ENCODE measurements at regions not wholly inside any gene's neighbourhood (a gene's known extent, or its start where the extent isn't known, plus 50 kb on each side); places are given as distances from the start of the nearest gene placed in this dataset.

DNA sequence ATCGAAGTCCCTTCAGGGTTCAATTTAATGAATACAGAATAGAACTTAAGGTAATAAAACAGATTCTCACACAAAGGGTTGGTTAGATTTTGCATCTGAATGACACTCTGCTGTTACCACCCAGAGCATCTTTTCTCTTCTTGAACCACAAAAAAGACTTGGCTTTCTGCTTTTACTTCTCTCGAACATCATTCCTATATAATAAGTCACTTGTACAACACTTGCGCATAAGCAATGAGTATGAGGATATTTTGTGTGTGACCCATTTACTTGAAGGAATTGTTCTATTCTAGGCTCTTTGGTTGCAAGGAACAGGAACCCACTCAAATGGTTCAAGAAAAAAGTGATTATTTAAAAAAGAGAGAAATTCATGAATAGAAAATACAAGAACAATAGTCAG lies 126.2 kb downstream of the NUP35 start:
- Histone ChIP-seq H3K27me3 (no peaks in the 10 kb centered on the region), H3K27ac (no peak overlapping the region), H3K9me3 (no peaks in the 10 kb centered on the region), H3K36me3 (no peaks in the 10 kb centered on the region), H3K4me3 (no peak overlapping the region), H3K4me1 (no peaks in the 10 kb centered on the region)
- TF ChIP-seq POLR2A (IDR thresholded peaks at IDR 0.05), result no peak
- no peak for TF ChIP-seq POLR2AphosphoS5 (IDR thresholded peaks at IDR 0.05)
- TF ChIP-seq, protein P1, sequence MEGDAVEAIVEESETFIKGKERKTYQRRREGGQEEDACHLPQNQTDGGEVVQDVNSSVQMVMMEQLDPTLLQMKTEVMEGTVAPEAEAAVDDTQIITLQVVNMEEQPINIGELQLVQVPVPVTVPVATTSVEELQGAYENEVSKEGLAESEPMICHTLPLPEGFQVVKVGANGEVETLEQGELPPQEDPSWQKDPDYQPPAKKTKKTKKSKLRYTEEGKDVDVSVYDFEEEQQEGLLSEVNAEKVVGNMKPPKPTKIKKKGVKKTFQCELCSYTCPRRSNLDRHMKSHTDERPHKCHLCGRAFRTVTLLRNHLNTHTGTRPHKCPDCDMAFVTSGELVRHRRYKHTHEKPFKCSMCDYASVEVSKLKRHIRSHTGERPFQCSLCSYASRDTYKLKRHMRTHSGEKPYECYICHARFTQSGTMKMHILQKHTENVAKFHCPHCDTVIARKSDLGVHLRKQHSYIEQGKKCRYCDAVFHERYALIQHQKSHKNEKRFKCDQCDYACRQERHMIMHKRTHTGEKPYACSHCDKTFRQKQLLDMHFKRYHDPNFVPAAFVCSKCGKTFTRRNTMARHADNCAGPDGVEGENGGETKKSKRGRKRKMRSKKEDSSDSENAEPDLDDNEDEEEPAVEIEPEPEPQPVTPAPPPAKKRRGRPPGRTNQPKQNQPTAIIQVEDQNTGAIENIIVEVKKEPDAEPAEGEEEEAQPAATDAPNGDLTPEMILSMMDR (IDR thresholded peaks at IDR 0.05), result no peak
- TF ChIP-seq EP300 (IDR thresholded peaks at IDR 0.05), result no peak
- WGBS, 5 donors, result 87 to 96% (median 93%) methylated on average over 3 of the region's 3 CpGs
- no peak for DNase-seq
- intact Hi-C loops (cut with DNase I; ENCODE audit: low total_unique reads), result no loop called here

DNA sequence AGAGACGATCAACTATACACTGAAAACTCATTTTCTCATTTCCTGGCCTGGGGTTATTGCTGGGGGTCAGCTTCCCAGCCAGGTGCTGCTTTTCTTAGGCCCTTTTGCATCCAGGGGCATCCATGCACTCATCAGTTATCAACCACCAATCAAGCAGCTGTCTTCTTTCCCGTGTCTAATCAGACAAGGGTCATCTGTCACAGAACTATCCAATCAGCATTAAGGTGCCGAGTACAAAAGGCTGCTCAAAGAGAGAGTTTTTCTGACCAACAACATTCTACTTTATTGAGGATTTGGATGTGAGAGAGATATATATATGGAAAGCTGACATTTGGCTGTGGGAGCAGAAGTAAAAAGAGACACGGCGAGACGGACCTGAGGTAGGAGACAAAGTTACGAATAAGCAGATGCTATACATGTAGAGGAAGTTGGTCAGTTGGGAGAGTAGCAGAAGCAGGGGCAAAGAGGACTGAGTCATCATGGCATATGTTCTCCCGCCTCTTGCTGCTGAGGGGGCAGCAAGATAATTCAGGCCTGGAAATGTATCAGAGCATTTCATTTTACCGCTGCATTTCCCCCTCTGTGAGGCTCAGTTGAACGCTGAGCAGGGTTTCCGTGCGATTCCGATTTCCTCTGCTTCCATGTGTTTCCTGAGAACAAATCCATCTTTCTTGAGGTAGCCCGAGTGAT lies 129.3 kb downstream of the NUP35 start:
- DNase-seq, result no peak
- TF ChIP-seq POLR2AphosphoS5 (IDR thresholded peaks at IDR 0.05) (no peak), EP300 (IDR thresholded peaks at IDR 0.05) (no peak), POLR2A (IDR thresholded peaks at IDR 0.05) (no peak)
- TF ChIP-seq, protein P1 (IDR thresholded peaks at IDR 0.05), result no peak
- no peak overlapping the region for H3K27ac ChIP-seq
- no peaks in the 10 kb centered on the region for H3K36me3 ChIP-seq
- H3K9me3 ChIP-seq, result no peaks in the 10 kb centered on the region
- intact Hi-C loops (cut with DNase I; ENCODE audit: low total_unique reads), result no loop called here
- H3K4me3 ChIP-seq, result no peak overlapping the region
- H3K27me3 ChIP-seq, result no peaks in the 10 kb centered on the region
- WGBS, 5 donors, result 74 to 82% (median 79%) methylated on average over 14 of the region's 14 CpGs
- no peaks in the 10 kb centered on the region for H3K4me1 ChIP-seq

DNA sequence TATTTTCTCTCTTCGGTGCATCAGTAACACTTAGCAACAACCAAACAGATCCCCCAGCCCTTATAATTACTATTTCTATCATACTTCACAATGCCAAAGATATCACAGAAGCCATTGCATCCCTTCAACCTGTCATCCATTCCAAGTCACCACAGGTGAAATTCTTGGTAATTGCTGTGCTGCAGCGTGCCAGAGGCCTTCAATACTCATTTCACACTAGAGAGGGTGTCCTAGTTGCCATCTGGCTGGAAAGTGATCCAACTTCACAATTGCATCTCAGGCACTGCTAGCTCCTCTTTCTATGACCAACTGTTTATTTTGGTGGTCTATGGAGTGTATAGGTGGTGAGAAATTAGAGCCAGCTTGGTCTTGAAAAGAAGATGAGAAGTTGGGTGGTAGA lies 131.2 kb downstream of the NUP35 start:
- Histone ChIP-seq H3K9me3 (peaks cover 0 to under 1% (median under 1%) of the 10 kb centered on the region in 4 donors), H3K27me3 (no peaks in the 10 kb centered on the region), H3K4me1 (no peaks in the 10 kb centered on the region), H3K36me3 (no peaks in the 10 kb centered on the region), H3K27ac (no peak overlapping the region), H3K4me3 (no peak overlapping the region)
- DNase-seq, result no peak
- intact Hi-C loops (cut with DNase I; ENCODE audit: low total_unique reads), result no loop called here
- TF ChIP-seq POLR2AphosphoS5 (IDR thresholded peaks at IDR 0.05) (no peak), EP300 (IDR thresholded peaks at IDR 0.05) (no peak), POLR2A (IDR thresholded peaks at IDR 0.05) (no peak)
- TF ChIP-seq, protein P1 (IDR thresholded peaks at IDR 0.05), result no peak
- 80 to 89% (median 83%) methylated on average over 2 of the region's 2 CpGs for WGBS, 5 donors

DNA sequence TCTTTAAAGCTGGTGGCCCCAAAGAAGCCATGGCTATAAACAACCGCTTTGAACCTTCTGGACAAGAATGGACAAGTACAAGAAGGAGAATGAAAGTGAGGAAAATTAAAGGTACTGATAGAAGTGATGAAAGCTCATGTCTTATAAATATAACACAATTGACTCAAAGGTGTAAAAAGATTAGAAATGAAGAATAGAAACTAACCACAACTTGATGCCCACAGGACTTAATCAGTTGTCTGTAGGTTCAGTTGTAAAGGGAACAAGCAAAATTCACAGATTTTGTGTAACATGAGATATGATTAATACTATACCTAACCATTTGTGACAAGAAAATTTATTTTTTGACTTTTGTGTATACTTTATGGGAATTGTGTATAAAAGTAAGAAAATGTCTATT lies 135.7 kb downstream of the NUP35 start:
- DNase-seq, result no peak
- Histone ChIP-seq H3K4me3 (no peak overlapping the region), H3K4me1 (no peaks in the 10 kb centered on the region), H3K27ac (no peak overlapping the region), H3K36me3 (no peaks in the 10 kb centered on the region), H3K27me3 (no peaks in the 10 kb centered on the region), H3K9me3 (peaks cover 0 to 19% (median 5%) of the 10 kb centered on the region in 4 donors)
- intact Hi-C loops (cut with DNase I; ENCODE audit: low total_unique reads), result no loop called here
- WGBS, 5 donors, result 87 to 97% (median 91%) methylated on average over 1 of the region's 1 CpG
- TF ChIP-seq POLR2AphosphoS5 (IDR thresholded peaks at IDR 0.05), result no peak

DNA sequence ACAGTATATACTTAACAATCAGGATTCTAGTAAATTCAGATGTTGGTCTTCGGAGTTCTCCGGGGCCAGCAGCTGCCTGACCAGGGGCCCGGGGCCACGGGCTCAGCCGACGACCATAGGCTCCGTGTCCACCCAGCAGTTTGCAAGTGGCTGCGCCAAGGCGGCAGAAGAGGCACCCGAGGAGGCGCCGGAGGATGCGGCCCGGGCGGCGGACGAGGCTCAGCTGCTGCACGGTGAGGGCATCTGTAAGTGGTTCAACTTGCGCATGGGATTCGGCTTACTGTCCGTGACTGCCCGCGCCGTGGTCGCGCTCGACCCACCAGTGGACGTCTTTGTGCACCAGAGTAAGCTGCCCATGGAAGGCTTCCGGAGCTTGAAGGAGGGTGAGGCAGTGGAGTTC lies 136.3 kb downstream of the NUP35 start:
- Histone ChIP-seq H3K4me1 (no peaks in the 10 kb centered on the region), H3K4me3 (no peak overlapping the region), H3K27ac (no peak overlapping the region), H3K36me3 (no peaks in the 10 kb centered on the region), H3K27me3 (no peaks in the 10 kb centered on the region), H3K9me3 (peaks cover 0 to 21% (median 5%) of the 10 kb centered on the region in 4 donors)
- intact Hi-C loops (cut with DNase I; ENCODE audit: low total_unique reads), result no loop called here
- 94 to 100% (median 97%) methylated on average over 21 to 29 of the region's 29 CpGs for WGBS, 5 donors
- no peak for DNase-seq
- TF ChIP-seq EP300 (IDR thresholded peaks at IDR 0.05), result no peak
- TF ChIP-seq POLR2A (IDR thresholded peaks at IDR 0.05), result no peak
- TF ChIP-seq POLR2AphosphoS5 (IDR thresholded peaks at IDR 0.05), result no peak
- TF ChIP-seq, protein P1 (IDR thresholded peaks at IDR 0.05), result no peak
